HG02943 (cell line): ENCODE measurements at regions not wholly inside any gene's neighbourhood (a gene's known extent, or its start where the extent isn't known, plus 50 kb on each side); places are given as distances from the start of the nearest gene placed in this dataset.
"Not testable (repeated sequence)": the region's sequence is repeated elsewhere in the genome, so short reads cannot be mapped to it uniquely, and the experiment has no call there.

Experiments used
- ATAC-seq: cut with Tn5 transposase; IDR thresholded peaks from one replicate; pipeline ENCODE4 v1.9.1; 2021; ENCODE audit warnings: mild to moderate bottlenecking, low read depth, moderate library complexity; ENCODE audit not compliant: unreplicated experiment

DNA sequence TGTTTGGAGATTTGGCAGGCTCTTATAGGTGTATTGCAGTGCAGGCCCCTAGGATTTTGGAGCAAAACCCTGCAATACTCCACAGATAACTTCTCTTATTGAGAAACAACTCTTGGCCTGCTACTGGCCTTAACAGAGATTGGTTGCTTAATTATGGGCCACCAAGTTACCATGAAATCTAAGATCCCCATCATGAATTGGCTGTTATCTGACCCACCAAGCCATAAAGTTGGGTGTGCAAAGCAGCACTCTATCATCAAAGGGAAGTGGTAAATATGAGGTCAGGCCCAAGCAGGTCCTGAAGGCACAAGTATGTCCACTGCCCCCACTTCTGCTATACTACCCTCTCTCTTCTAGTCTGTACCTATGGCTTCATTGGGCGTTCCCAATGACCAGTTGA lies 130.0 kb upstream of the TNFSF4 start:
- ATAC-seq, result no peak

DNA sequence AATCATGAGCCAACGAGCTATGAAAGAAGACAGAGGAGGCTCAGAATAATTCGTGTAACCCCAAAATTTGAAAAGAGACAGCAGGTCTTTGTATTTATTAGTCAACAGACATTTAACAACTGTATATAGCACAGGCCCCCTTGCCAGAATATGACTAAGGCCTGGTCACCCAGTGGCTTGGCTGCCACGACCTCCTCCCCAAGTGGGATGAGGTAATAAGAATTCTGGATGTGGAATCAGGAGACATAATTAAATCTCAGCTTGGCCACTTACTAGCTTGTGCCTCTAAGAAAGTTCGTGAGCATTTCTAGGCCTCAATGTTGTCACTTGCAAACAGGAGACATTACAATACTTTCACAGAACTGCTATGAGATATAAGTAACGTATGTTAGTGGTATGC lies 134.2 kb upstream of the TNFSF4 start:
- ATAC-seq, result no peak

DNA sequence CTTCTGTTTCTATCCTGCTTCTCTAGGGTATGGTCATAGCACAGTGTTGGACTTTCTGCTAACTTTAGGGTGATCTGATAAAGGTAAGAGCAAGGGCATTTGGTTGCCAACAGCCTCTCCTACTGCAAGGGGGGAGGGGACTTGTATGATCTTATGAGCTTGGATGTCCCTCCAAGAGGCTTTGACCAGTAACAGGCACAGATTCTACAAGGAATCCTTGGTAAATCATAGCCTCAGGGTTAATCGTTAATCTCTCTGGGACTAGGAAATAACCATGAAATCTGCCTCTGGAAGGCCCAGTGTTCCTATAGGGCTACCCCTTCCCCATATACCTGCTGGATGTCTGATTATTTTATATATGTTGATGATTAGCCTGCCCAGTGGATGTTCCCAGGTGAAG lies 134.8 kb upstream of the TNFSF4 start:
- ATAC-seq, result no peak

DNA sequence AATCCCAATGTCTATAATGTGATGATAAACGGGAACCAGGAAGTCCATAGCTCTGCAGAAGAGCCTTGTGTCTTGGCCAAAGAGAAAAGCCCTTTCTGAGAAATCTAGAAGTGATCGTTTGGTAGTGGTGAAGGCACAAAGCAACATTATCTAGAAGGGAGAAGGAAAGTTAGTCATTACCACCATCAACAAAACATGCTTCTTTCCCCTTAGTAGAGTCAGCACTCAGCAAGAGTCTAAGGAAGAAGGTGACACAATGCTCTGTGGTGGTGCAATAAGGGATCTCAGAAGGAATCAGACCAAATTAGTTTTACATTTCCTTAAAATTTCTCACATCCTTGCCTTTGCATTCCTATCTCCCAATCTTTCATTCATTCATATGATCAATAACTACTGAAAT lies 134.4 kb upstream of the PRDX6 start:
- ATAC-seq, result no peak

DNA sequence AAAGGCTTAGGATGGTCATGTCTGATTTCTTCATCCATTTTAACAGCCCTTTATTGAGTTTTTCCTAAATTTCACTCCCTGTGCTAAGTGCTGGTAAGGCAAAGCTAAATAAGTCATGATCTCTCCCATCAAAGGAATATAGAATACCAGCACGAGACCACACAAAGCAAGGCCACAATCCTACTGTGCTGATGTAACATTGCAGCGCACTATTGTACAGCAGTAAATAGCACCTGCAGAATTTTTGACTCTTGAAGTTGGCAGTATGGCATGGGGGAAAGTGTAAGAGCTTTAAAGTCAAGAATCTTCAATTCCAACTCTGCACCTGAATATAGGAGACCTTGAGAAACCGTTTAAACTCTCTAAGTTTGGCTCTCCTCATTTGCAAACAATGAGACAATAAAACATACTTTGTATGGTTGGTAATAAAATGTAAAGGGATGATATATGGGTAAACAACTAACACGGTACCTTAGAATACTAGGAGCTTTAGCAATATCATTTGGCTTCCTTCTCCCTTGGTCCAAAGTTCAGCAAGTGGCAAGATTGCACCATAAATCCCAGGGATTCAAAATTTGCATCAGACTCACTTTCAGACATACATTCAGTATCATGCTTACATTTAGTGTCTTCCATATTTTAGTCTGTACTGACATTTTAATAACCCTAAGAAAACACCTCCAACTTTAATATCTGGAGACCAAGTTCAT lies 132.9 kb upstream of the PRDX6 start:
- ATAC-seq, result no peak

DNA sequence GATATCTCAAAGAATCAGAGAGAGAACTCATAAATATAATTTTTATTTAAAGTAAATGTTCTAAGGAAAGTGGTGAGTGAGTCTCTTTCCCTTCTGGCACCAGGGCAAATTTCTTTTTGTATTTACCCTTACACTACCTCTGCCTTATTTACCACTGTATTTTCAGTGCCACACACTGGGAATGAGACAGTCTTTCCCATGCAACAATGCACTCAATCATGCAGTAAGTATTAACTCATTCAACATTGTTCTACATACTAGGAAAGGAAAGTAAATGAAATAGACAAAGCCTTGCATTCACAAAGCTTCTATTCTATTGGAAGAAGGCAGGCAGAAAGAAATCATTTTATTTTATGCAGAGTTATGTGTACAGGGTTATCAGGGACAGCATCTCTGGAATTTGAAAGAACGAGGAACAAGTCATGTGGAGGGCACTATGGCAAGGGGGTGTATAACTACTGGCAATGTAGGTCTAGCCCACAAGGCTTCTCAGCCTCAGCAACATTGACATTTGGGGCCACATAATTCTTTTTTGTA lies 129.8 kb upstream of the PRDX6 start:
- no peak for ATAC-seq

DNA sequence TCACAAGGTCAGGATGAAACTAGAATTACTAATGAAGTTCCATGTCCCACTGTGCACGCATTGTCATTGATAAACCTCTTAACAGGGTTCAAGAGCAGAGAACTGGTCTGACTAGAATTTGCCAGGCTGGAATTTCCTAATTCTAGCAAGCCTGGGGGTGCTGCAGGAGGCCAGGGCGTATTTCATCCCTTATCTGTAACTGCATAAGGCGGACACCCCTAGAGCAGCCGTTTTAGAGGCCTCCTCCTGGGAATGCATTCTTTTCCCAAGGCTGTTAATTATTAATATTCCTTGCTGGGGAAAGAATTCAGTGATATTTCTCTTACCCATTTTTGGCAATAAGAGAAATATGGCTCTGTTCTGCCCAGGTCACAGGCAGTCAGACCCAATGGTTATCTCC lies 124.5 kb upstream of the PRDX6 start:
- not testable (repeated sequence) for ATAC-seq

DNA sequence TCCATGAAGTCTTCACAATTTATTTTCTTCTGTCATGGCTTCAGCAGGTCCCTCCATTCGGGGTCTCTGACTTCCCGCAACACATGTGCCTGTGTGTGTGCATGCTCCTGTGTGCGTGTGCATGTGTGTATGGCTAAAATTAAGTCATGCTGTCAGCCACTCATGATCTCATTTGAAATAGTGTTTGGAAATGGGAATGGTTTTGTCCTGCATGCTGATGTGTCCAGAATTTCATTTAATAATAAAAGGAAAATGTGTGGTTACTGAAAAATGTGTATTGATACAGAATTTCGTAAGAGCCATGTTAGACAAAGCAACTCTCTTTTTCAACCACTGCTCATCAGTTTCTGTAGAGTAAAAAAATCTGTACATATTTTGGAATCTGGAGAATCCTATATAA lies 123.8 kb upstream of the PRDX6 start:
- no peak for ATAC-seq

DNA sequence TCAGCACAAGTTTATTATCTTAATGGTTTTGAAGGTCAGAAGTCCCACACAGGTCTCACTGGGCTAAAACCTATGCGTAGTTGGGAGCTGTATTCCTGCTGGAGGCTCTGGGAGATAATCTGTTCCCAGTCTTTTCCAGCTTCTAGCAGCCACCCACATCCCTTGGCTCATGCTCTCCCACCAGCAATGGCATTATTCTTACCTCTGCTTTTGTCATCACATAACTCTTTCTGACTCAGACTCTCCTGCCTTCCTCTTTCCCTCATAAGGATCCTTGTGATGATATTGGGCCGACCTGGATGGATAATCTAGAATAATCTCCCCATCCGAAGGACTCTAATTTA lies 122.2 kb upstream of the PRDX6 start:
- ATAC-seq, result no peak

DNA sequence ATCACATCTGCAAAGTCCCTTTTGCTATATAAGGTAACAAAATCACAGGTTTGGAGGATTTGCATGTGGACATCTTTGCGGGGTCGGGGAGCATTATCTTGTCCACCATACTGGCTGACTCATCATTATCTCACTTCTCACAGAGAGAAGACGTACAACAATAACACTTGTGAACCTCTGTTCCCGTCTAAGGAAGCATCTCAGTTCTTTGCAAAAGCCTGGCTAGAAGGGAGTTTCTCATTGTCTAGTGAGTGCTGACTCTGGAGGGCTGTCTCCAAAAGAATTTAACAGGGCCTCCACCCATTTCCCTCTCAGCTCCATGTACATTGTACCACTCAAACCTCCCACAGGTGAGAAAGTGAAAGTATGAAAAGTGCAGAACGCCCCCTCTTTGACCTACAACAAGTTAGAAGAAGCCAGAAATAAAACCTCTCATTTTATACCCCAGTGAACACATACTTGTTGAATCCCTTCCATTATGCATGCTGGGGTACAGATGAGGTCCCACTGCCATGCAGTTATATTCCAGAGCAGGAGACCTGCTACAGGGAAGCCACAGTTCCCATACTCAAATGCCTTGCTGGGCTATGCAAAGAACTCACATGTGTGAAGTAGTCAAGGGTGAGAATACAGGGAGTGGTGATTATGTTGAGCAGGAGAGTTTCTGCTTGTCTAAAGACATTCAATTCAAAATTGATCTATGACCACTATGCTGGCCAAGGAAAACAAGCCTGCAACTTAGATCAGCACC lies 121.7 kb upstream of the PRDX6 start:
- no peak for ATAC-seq

DNA sequence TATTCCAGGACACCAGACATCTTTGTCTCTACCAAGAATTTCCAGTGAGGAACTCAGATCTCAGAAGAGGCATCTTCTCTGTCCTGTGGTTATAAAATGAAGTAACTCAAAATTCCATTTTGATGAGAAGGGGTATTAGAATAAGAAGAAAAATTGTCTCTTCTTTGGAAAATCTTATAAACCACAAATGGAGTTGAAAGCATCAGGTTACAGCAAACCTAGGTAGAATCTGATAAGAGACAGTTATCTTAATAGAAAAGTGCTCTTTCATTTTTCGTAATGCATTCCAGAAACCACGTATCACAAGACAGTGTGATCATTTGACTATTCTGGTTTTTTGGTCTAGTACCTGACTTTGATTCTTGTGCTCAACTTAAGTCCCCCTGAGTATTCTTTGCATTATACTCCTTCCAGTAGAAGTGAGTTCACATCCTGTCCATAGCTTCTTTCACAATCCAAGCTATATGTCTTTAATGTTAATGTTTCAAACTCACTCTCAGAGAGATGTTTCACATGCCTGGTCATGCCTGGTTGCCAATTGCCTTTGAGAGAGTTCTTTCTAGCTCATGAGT lies 120.9 kb upstream of the PRDX6 start:
- ATAC-seq, result no peak

DNA sequence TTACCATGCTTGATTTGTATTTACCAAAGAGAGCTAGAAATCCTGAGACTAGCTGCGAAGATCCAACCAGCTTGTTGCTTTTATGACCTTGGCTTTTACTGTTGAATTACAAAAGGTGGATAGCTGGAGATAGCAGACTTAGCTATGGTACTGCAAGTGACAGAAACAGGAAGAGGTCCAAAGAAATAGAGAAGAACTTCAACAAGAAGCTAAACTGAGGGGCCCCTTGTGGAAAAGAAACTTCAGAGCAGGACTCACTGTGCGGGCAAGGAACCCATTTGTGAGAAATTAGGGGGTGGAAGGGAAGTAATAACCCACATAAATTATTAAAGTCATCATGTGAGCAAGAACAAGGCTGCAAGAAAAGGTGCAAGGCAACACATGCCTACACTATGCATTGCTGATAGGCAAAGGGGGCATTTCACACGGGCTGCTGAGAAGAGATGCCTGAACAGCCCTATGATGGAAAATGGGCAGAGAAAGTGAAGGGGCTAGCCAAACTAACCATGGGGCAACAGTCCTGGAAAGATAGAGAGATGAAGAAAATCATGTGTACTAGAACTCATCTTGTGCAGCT lies 116.6 kb upstream of the PRDX6 start:
- no peak for ATAC-seq

DNA sequence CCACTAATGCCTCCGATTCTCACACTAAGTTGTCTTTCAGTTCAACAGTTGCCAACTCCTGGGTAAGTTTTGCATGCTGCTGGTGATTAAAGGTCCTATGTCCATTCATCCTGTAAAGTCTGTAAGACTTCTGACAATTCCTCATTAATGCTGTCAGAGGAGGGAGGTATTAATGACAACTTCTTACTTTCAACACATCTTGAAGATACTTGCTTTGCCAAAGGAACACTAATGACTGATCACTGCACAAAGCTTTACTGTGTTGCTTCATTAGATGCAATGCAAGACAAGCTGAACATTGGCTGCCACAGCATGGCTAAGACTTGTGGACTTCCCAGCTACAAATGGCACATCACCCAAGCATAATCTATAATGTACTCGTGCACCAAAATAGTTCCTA lies 114.6 kb upstream of the PRDX6 start:
- ATAC-seq, result no peak

DNA sequence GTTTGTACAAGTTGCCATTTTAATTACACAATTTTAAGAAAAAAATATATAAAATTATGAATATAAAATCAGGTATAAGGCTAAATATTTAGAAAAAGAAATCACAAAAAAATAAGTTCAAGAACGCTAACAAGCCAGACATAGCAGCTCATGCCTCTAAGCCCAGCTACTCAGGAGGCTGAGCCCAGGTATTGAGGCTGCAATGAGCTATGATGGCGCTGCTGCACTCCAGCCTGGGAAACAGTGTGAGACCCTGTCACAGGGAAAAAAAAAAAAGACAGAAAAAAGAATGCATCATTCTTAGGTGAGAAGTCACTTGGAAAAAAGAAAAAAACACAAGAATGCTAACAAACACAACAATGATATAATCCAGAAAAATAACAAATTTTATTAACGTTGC lies 112.3 kb upstream of the PRDX6 start:
- ATAC-seq, result no peak

DNA sequence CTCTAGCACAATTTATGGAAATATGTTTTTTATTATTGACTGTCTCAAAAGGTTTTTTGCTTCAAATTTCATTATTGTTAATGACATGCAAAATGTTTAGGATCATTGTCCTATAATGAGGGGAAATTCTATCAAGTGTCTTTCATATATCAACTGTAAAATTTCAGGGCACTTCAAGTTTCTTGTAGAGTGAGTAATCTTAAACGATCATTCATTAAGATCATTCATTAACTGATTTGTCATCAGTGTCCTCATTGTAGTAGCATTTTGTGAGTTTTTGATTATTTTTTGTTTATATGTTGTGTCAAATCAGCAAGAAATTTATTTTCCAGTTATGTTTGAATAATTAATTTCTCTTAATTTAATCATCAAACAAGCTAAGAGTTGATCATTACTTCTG lies 111.8 kb upstream of the PRDX6 start:
- ATAC-seq, result no peak

DNA sequence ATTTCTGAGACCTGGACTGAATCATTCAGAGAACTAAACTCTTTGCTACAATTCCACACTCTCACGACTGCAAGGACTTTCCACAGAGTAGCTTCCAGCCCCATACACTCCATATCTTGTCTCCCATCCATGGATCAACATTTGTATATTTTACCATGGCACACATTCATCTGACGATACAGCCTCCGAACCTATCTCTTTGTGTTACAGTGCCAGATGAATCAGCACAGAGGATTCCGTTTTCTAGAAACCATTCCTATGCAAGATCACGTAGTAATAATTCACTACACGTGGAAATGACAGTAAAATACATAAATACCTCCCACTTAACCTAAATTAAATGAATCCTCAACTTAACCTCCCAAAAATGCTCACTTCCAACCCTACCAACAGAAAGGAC lies 110.0 kb upstream of the PRDX6 start:
- ATAC-seq, result no peak

DNA sequence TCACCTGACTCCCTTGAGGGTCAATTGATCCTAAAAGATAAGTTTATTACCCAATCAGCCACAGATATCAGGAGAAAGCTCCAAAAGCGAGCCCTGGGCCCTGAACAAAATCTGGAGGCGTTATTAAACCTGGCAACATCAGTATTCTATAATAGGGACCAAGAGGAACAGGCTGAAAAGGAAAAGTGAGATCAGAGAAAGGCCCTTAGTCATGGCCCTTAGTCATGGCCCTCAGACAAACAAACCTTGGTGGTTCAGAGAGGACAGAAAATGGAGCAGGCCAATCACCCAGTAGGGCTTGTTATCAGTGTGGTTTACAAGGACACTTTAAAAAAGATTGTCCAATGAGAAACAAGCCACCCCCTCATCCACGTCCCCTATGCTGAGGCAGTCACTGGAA lies 106.5 kb upstream of the PRDX6 start:
- ATAC-seq, result not testable (repeated sequence)

DNA sequence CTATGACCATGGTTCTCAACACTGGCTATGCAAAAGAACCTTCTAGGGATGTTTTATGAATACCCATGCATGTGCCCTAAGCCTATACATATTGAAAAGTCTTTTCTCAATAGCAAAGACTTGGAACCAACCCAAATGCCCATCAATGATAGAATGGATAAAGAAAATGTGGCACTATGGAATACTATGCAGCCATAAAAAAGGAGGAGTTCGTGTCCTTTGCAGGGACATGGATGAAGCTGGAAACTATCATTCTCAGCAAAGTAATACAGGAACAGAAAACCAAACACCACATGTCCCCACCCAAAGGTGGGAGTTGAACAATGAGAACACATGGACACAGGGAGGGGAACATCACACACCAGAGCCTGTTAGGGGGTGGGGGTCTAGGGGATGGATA lies 101.1 kb upstream of the PRDX6 start:
- not testable (repeated sequence) for ATAC-seq

DNA sequence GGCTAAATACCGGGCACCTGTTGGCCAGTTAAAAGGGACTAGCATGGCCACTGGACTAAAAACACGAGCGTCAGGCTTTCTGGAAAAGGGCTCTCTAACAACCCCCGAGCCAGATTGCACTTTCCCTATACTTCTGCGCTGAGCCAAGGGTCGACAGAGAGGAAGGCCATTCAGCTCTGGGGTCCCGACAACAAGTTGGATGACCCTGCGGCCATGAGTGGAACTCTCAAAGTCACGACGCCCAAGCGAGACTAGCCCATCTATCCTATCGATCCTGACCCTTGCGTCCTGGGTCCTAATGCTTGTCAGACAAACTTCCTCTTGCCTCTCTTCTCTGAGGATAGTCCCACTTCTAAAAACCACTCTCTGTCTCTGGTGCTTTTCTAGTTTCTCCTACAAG lies 99.9 kb upstream of the PRDX6 start:
- ATAC-seq, result no peak

DNA sequence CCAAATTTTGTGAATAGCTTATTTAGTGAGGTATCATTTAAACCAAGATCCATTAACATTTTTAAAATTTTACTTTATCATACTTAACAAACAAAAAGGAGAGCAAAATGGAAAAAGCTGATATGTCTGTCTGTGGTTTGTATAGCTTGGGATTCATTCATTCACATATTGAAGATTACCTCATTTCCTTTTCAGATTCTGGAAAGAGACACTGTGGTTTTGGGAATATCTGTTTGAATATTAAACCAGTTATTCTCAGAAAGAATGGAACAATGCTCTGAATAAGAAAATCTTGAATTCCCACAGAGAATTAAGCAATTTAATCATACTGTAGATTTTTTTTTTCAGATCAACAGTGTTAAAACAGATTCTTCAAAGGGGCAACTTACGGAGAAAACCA lies 93.8 kb upstream of the PRDX6 start:
- ATAC-seq, result no peak

DNA sequence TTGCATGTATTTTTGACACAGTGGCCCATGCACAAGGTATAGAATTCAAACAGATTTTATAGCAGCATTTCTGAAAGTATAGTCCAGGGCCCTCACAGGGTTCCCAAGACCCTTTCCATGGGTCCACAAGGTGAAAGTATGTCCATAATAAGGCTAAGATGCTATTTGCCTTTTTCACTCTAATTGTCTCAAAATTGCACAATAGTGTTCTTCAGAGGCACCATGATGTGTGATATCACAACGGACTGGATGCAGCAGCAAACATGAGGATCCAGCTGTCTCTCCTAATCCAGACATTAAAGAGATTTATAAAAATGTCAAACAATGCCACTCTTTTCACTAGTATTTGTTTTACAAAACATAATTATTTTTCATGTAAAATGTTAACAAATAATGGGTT lies 88.8 kb upstream of the PRDX6 start:
- no peak for ATAC-seq
